Rectal smooth muscle tissue (tissue), 1 donor: ENCODE measurements at regions not wholly inside any gene's neighbourhood (a gene's known extent, or its start where the extent isn't known, plus 50 kb on each side); places are given as distances from the start of the nearest gene placed in this dataset.
"Not testable (repeated sequence)": the region's sequence is repeated elsewhere in the genome, so short reads cannot be mapped to it uniquely, and the experiment has no call there.

Source experiments
- H3K27ac ChIP-seq: one replicate; pipeline ENCODE4 v1.7.0; 2013; ENCODE audit warnings: low read depth, low read length, inconsistent platforms
- H3K27me3 ChIP-seq: one replicate; pipeline ENCODE4 v1.7.0; 2013; ENCODE audit warnings: low read length; ENCODE audit not compliant: control insufficient read depth, insufficient read depth
- H3K36me3 ChIP-seq: one replicate; pipeline ENCODE4 v1.7.0; 2013; ENCODE audit warnings: low read length; ENCODE audit not compliant: control insufficient read depth, insufficient read depth
- H3K4me1 ChIP-seq: one replicate; pipeline ENCODE4 v1.7.0; 2013; ENCODE audit warnings: low read length; ENCODE audit not compliant: control insufficient read depth, insufficient read depth
- H3K4me3 ChIP-seq: one replicate; pipeline ENCODE4 v1.7.0; 2013; ENCODE audit warnings: low read length
- H3K9ac ChIP-seq: one replicate; pipeline ENCODE4 v1.7.0; 2013; ENCODE audit warnings: low read length

GRCh38 chr10:21463436-21463835 is 62.0 kb downstream of the SKIDA1 start:
- Histone ChIP-seq H3K4me3 (no peak overlapping the region), H3K27ac (no peak overlapping the region), H3K27me3 (no peaks in the 10 kb centered on the region), H3K36me3 (no peaks in the 10 kb centered on the region), H3K4me1 (no peaks in the 10 kb centered on the region), H3K9ac (no peak overlapping the region)

- H3K4me3 ChIP-seq: no peak overlapping the region
- no peaks in the 10 kb centered on the region for H3K4me1 ChIP-seq
- no peak overlapping the region for H3K27ac ChIP-seq
- no peaks in the 10 kb centered on the region for H3K27me3 ChIP-seq
- H3K9ac ChIP-seq: no peak overlapping the region
- no peaks in the 10 kb centered on the region for H3K36me3 ChIP-seq
These were observed 67.2 kb downstream of the SKIDA1 start for GRCh38 chr10:21458126-21458871.

- Histone ChIP-seq H3K9ac (no peak overlapping the region), H3K27me3 (no peaks in the 10 kb centered on the region)
These were observed 69.3 kb downstream of the SKIDA1 start for GRCh38 chr10:21456160-21456559.

GRCh38 chr10:21452203-21452602 is 73.3 kb downstream of the SKIDA1 start:
- Histone ChIP-seq H3K27me3 (no peaks in the 10 kb centered on the region), H3K4me1 (no peaks in the 10 kb centered on the region), H3K9ac (no peak overlapping the region), H3K4me3 (no peak overlapping the region), H3K27ac (no peak overlapping the region), H3K36me3 (no peaks in the 10 kb centered on the region)

More at GRCh38 chr10:21456160-21456559, 69.3 kb downstream of the SKIDA1 start:
- H3K27ac ChIP-seq: no peak overlapping the region
- no peak overlapping the region for H3K4me3 ChIP-seq
- no peaks in the 10 kb centered on the region for H3K4me1 ChIP-seq
- no peaks in the 10 kb centered on the region for H3K36me3 ChIP-seq

GRCh38 chr10:21449288-21449966 is 76.1 kb downstream of the SKIDA1 start:
- no peaks in the 10 kb centered on the region for H3K36me3 ChIP-seq
- no peak overlapping the region for H3K27ac ChIP-seq
- H3K4me3 ChIP-seq: no peak overlapping the region
- no peaks in the 10 kb centered on the region for H3K4me1 ChIP-seq
- H3K9ac ChIP-seq: no peak overlapping the region
- no peaks in the 10 kb centered on the region for H3K27me3 ChIP-seq

- Histone ChIP-seq H3K4me3 (no peak overlapping the region), H3K36me3 (no peaks in the 10 kb centered on the region), H3K4me1 (no peaks in the 10 kb centered on the region), H3K9ac (no peak overlapping the region), H3K27me3 (no peaks in the 10 kb centered on the region), H3K27ac (no peak overlapping the region)
These were observed 80.3 kb downstream of the SKIDA1 start for GRCh38 chr10:21445163-21445562.

GRCh38 chr10:21441625-21442024 is 83.9 kb downstream of the SKIDA1 start:
- Histone ChIP-seq H3K4me1 (no peaks in the 10 kb centered on the region), H3K4me3 (no peak overlapping the region), H3K36me3 (no peaks in the 10 kb centered on the region), H3K9ac (no peak overlapping the region), H3K27ac (no peak overlapping the region), H3K27me3 (no peaks in the 10 kb centered on the region)

- H3K27me3 ChIP-seq, H3K4me1 ChIP-seq, H3K4me3 ChIP-seq, H3K27ac ChIP-seq, H3K9ac ChIP-seq, H3K36me3 ChIP-seq: not testable (repeated sequence)
These were observed 86.6 kb downstream of the SKIDA1 start for GRCh38 chr10:21438914-21439313.

GRCh38 chr10:21437770-21438382 is 87.6 kb downstream of the SKIDA1 start:
- no peaks in the 10 kb centered on the region for H3K36me3 ChIP-seq
- no peak overlapping the region for H3K27ac ChIP-seq
- H3K4me1 ChIP-seq: no peaks in the 10 kb centered on the region
- no peak overlapping the region for H3K4me3 ChIP-seq
- no peak overlapping the region for H3K9ac ChIP-seq
- no peaks in the 10 kb centered on the region for H3K27me3 ChIP-seq

- Histone ChIP-seq H3K27ac (no peak overlapping the region), H3K4me1 (no peaks in the 10 kb centered on the region), H3K36me3 (no peaks in the 10 kb centered on the region), H3K9ac (no peak overlapping the region), H3K27me3 (no peaks in the 10 kb centered on the region), H3K4me3 (no peak overlapping the region)
These were observed 93.2 kb downstream of the SKIDA1 start for GRCh38 chr10:21432266-21432665.

GRCh38 chr10:21431799-21432198 is 93.7 kb downstream of the SKIDA1 start:
- no peaks in the 10 kb centered on the region for H3K4me1 ChIP-seq
- H3K36me3 ChIP-seq: no peaks in the 10 kb centered on the region
- no peak overlapping the region for H3K27ac ChIP-seq
- H3K4me3 ChIP-seq: no peak overlapping the region
- no peak overlapping the region for H3K9ac ChIP-seq
- no peaks in the 10 kb centered on the region for H3K27me3 ChIP-seq

GRCh38 chr10:21427804-21428481 is 97.5 kb downstream of the SKIDA1 start:
- H3K9ac ChIP-seq: no peak overlapping the region
- H3K4me3 ChIP-seq: no peak overlapping the region
- H3K4me1 ChIP-seq: no peaks in the 10 kb centered on the region
- no peaks in the 10 kb centered on the region for H3K27me3 ChIP-seq
- H3K36me3 ChIP-seq: no peaks in the 10 kb centered on the region
- H3K27ac ChIP-seq: no peak overlapping the region
